Mucosa of rectum (tissue), 2 donors: ENCODE measurements at regions not wholly inside any gene's neighbourhood (a gene's known extent, or its start where the extent isn't known, plus 50 kb on each side); places are given as distances from the start of the nearest gene placed in this dataset.

Experiments used
- H3K27ac ChIP-seq, 2 donors: one replicate each; pipeline ENCODE4 v1.7.0; 2013; ENCODE audit warnings: inconsistent platforms in 2 of 2, low read depth in 2 of 2, low read length in 2 of 2
- H3K27me3 ChIP-seq, 2 donors: one replicate each; pipeline ENCODE4 v1.7.0; 2013; ENCODE audit warnings: low read length in 2 of 2; ENCODE audit not compliant: control insufficient read depth in 2 of 2, insufficient read depth in 2 of 2
- H3K36me3 ChIP-seq, 2 donors: one replicate each; pipeline ENCODE4 v1.7.0; 2013; ENCODE audit warnings: low read length in 2 of 2; ENCODE audit not compliant: control insufficient read depth in 2 of 2, insufficient read depth in 2 of 2
- H3K4me1 ChIP-seq, 2 donors: one replicate each; pipeline ENCODE4 v1.7.0; 2013; ENCODE audit warnings: low read length in 2 of 2, mild to moderate bottlenecking in 1 of 2; ENCODE audit not compliant: control insufficient read depth in 2 of 2, insufficient read depth in 2 of 2
- H3K4me3 ChIP-seq, 2 donors: one replicate each; pipeline ENCODE4 v1.7.0; 2013; ENCODE audit warnings: low read length in 2 of 2
- H3K9ac ChIP-seq, 2 donors: one replicate each; pipeline ENCODE4 v1.7.0; 2013; ENCODE audit warnings: low read length in 2 of 2, low read depth in 1 of 2, mild to moderate bottlenecking in 1 of 2
- H3K9me3 ChIP-seq, 2 donors: one replicate each; pipeline ENCODE4 v1.7.0; 2013; ENCODE audit warnings: low read length in 2 of 2; ENCODE audit not compliant: control insufficient read depth in 2 of 2
- donor health status: healthy.
- donor health status: Normal muscosa, but diverticular disease.

- H3K9ac ChIP-seq, result no peak overlapping the region
- H3K27me3 ChIP-seq, result no peaks in the 10 kb centered on the region
- H3K4me3 ChIP-seq, result no peak overlapping the region
- H3K27ac ChIP-seq, result no peak overlapping the region
- H3K36me3 ChIP-seq, result no peaks in the 10 kb centered on the region
- no peaks in the 10 kb centered on the region for H3K9me3 ChIP-seq
- peaks cover 0 to 4% of the 10 kb centered on the region in 2 donors for H3K4me1 ChIP-seq
Measured at GRCh38 chr14:58778202-58778601, 140.4 kb downstream of the DACT1 start.

DNA sequence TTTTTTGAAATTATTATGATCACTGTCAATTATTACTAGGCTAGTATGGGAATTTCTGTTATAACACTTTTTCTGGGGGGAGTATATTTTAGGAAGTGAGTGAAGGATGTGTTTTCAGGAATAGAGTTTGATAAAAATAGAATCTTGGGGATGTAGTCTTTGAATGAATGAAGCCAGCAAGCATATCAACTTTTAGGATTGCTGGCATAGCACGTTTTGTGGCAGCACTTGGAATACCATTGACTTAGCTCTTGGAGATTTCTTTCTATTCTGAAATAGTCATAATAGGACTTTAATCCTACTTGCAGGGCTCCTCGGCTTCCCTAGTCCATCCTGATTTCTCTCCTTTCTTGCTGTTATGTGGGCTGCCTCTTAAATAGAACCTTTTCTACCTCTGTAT, 141.6 kb downstream of the DACT1 start:
- H3K27ac ChIP-seq, result no peak overlapping the region
- no peak overlapping the region for H3K9ac ChIP-seq
- H3K4me3 ChIP-seq, result no peak overlapping the region
- no peaks in the 10 kb centered on the region for H3K9me3 ChIP-seq
- no peaks in the 10 kb centered on the region for H3K4me1 ChIP-seq
- H3K36me3 ChIP-seq, result no peaks in the 10 kb centered on the region
- H3K27me3 ChIP-seq, result no peaks in the 10 kb centered on the region

DNA sequence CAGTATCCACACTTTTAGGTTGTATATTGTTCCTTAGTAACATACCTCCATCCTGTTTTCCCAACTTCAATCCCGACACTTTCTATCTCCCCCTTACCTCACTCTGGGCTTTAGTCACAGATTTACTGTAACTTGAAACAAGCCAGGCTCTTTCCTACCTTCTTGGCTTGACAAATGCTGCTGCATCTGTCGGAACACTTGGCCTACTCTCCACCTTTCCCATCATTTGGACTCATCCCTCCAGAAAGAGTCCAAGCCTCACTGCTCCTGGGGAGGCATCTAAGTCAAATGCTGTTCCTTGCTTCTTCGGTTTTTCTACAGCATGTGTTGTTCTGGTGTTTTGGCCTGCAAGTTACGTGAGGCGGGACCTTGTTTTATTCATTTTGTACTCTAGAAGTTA, 142.4 kb downstream of the DACT1 start:
- Histone ChIP-seq H3K9ac (no peak overlapping the region), H3K4me3 (no peak overlapping the region), H3K27me3 (no peaks in the 10 kb centered on the region), H3K27ac (no peak overlapping the region), H3K4me1 (no peaks in the 10 kb centered on the region), H3K36me3 (no peaks in the 10 kb centered on the region), H3K9me3 (no peaks in the 10 kb centered on the region)

DNA sequence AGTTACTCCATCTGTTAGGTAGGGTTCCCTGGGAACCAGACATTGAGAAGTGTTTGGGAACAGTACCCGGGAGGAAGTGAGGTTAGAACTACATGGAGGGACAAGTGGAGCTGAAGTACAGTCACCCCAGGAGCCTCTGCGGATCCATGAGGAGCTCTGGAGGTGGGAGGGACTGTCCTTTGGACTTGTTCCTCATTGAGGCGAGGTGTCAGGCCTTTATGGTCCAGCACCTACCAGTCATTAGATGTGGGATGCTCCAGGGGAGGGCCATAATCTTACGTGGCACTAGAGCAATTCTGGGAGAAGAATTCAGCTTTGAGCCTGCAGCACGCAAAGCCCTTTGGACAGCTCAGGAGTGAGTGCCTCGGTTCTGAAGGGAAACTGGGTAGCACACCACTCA, 142.8 kb downstream of the DACT1 start:
- no peak overlapping the region for H3K27ac ChIP-seq
- no peaks in the 10 kb centered on the region for H3K4me1 ChIP-seq
- H3K9me3 ChIP-seq, result no peaks in the 10 kb centered on the region
- no peak overlapping the region for H3K4me3 ChIP-seq
- no peaks in the 10 kb centered on the region for H3K27me3 ChIP-seq
- H3K36me3 ChIP-seq, result no peaks in the 10 kb centered on the region
- H3K9ac ChIP-seq, result no peak overlapping the region

DNA sequence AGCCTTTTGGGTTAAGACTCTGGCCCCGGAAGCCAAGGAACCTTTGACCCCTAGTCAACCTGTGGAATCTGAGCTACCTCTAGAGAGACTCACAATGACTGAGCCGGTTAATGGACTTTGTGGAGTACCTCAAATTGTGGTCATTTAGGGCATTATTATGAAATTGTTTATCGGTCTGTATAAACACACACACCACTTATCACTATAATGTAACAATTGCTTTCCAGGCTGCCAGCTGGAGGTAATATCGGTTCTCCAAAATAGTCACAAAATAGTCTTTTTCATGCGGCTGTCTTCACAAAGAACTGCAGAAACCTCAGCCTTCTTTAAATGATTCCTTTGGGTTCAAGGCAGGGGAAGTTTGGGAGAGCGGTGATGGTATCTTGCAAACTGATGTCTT, 144.2 kb downstream of the DACT1 start:
- H3K36me3 ChIP-seq, result no peaks in the 10 kb centered on the region
- no peak overlapping the region for H3K27ac ChIP-seq
- H3K27me3 ChIP-seq, result no peaks in the 10 kb centered on the region
- no peak overlapping the region for H3K4me3 ChIP-seq
- H3K9me3 ChIP-seq, result no peaks in the 10 kb centered on the region
- H3K9ac ChIP-seq, result no peak overlapping the region
- H3K4me1 ChIP-seq, result no peaks in the 10 kb centered on the region

DNA sequence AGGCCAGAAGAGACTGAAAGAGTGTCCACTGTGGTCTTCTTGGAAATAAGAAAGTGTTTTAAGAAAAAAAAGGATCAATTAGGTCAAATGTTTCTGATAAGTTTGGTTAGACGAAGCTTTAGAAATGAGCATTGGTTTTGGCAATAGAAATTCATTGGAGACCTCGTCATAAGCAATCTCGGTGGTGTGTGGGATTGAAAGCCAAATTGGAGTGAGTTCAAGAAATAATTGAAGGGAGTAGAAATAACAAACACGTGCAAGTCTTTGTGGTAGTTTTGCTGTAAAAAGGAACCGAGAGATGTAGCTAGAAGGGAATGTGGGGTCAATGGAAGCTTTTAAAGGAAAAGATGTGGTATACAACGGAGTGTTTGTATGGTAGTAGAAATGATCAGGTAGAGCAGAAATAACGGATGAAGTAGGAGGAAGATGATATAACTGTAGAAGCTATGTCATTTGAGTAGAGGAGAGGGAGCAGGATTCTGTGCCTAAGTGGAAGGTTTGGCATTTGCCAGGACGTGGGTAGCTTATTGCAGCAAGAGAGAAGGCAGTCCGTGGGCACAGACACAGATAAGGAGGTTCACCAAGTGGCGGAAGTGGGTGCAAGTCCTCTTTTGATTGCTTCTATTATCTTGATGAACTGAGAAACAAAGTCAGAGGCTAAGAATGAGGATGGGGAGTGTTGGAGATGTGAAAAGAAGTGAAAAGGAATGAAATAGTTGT, 146.2 kb downstream of the DACT1 start:
- Histone ChIP-seq H3K27me3 (no peaks in the 10 kb centered on the region), H3K27ac (no peak overlapping the region), H3K4me1 (no peaks in the 10 kb centered on the region)

DNA sequence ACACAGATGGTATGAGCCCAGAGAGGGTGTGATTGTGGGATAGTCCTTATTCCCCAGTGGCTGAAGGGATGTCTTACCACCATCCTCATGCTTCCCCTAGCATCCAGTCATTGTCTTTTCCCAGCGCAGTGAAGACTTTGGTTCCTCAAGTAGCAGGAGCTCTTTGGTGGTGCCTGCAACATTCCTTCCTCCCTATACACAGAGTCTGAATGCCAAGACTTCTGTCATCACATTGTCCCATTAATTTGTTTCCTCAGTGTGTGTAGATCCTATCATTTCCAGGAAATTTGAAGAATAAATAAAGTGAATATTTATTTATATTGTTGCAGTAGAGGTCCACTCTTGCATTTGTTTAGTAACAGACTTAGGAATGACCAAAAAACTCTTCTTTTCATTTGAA, 147.2 kb downstream of the DACT1 start:
- no peaks in the 10 kb centered on the region for H3K4me1 ChIP-seq
- no peaks in the 10 kb centered on the region for H3K36me3 ChIP-seq
- no peaks in the 10 kb centered on the region for H3K27me3 ChIP-seq
- no peak overlapping the region for H3K9ac ChIP-seq
- H3K27ac ChIP-seq, result no peak overlapping the region
- H3K4me3 ChIP-seq, result no peak overlapping the region
- no peaks in the 10 kb centered on the region for H3K9me3 ChIP-seq

More for the DNA sequence above, 146.2 kb downstream of the DACT1 start:
- Histone ChIP-seq H3K36me3 (no peaks in the 10 kb centered on the region), H3K9me3 (no peaks in the 10 kb centered on the region), H3K4me3 (no peak overlapping the region), H3K9ac (no peak overlapping the region)

DNA sequence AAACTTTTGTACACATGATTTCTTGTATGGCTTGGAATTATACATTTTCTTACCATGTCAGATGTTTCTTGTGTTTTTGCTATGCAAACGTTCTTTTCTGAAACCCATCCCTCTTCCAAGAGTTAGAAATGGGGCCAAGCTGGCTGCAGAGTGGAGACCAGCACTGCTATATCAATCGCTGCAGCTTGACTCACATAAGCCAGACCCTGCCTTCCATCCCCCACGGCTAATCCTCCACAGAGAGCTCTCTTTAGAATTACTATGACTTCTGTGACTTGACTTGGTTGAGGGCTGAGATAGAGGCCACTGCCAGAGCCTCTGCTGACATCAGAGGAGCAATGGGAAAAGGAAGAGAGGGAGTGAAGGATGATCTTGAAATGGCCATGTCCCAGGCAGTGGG, 147.9 kb downstream of the DACT1 start:
- no peak overlapping the region for H3K9ac ChIP-seq
- H3K27me3 ChIP-seq, result no peaks in the 10 kb centered on the region
- H3K4me1 ChIP-seq, result no peaks in the 10 kb centered on the region
- H3K9me3 ChIP-seq, result no peaks in the 10 kb centered on the region
- no peak overlapping the region for H3K4me3 ChIP-seq
- H3K27ac ChIP-seq, result no peak overlapping the region
- H3K36me3 ChIP-seq, result no peaks in the 10 kb centered on the region

DNA sequence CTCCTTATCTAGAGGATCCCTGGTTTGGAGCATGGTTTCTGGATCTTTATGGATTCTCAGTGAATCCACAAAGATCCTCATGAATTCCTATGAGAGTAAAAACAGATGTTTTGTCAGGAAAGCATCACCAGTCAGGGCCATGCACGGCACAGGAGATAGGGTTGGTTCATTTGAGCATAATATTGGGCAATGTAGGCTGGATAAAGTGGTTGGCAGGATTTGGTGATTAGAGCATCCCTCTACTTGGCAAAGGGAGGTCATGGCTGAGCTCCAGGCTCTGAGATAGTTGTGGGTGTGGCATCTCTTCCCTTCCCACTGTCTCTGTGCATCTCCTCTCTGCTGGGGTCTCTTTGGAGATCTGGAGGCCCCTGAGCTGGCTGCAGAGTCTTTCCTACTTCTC, 149.8 kb downstream of the DACT1 start:
- Histone ChIP-seq H3K27ac (no peak overlapping the region), H3K4me1 (no peaks in the 10 kb centered on the region), H3K27me3 (no peaks in the 10 kb centered on the region), H3K9me3 (no peaks in the 10 kb centered on the region), H3K4me3 (no peak overlapping the region), H3K9ac (no peak overlapping the region), H3K36me3 (no peaks in the 10 kb centered on the region)

- no peaks in the 10 kb centered on the region for H3K36me3 ChIP-seq
- no peak overlapping the region for H3K27ac ChIP-seq
- H3K4me3 ChIP-seq, result no peak overlapping the region
- peaks cover 0 to 4% of the 10 kb centered on the region in 2 donors for H3K4me1 ChIP-seq
- H3K9ac ChIP-seq, result no peak overlapping the region
- H3K9me3 ChIP-seq, result no peaks in the 10 kb centered on the region
- H3K27me3 ChIP-seq, result no peaks in the 10 kb centered on the region
Measured at GRCh38 chr14:58788655-58789503, 151.1 kb downstream of the DACT1 start.
